GM12865 (cell line): ENCODE measurements at regions not wholly inside any gene's neighbourhood (a gene's known extent, or its start where the extent isn't known, plus 50 kb on each side); places are given as distances from the start of the nearest gene placed in this dataset.

Source experiments
- DNase-seq: peaks from one replicate; pipeline ENCODE4 v3.0.0; 2010; ENCODE audit warnings: low read depth
- H3K4me3 ChIP-seq: 2 replicates; pipeline ENCODE4 v1.5.1; 2011; ENCODE audit warnings: mild to moderate bottlenecking, low read depth, low read length, control low read depth
- CTCF ChIP-seq: IDR thresholded peaks from 2 replicates; pipeline ENCODE4 v1.5.1; 2011; ENCODE audit warnings: low read length, control low read depth, low read depth, inconsistent platforms; ENCODE audit not compliant: insufficient read depth; ENCODE audit errors: missing control alignments

GRCh38 chr4:140316799-140317198, 56.6 kb upstream of the SCOC start:
- H3K4me3 ChIP-seq, result no peak overlapping the region
- TF ChIP-seq CTCF, result no peak
- DNase-seq, result no peak

- TF ChIP-seq CTCF, result no peak
Observed at GRCh38 chr4:140315970-140316369, 57.5 kb upstream of the SCOC start.

DNA sequence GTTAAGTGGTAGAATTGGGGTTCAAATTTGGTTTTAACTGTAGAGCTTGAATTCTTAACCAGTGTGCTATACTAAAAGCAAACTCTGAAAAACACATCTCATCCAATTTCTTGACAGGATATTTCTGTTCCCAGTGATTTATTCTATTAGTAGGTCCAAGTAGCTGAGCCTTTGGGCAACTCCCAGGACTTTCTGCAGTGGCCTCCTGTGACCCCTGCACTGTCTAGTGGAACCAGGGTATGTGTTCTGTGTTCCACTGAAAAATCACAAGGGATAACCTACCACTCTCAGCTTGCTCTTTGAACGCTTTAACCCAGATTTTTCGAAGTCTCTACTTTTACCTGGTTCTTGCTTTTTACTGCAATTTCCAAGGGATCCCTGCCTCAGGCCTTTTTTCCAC, 58.0 kb upstream of the SCOC start:
- DNase-seq, result no peak
- no peak for TF ChIP-seq CTCF
- H3K4me3 ChIP-seq, result no peak overlapping the region

More at GRCh38 chr4:140315970-140316369, 57.5 kb upstream of the SCOC start:
- H3K4me3 ChIP-seq, result no peak overlapping the region
- DNase-seq, result no peak

DNA sequence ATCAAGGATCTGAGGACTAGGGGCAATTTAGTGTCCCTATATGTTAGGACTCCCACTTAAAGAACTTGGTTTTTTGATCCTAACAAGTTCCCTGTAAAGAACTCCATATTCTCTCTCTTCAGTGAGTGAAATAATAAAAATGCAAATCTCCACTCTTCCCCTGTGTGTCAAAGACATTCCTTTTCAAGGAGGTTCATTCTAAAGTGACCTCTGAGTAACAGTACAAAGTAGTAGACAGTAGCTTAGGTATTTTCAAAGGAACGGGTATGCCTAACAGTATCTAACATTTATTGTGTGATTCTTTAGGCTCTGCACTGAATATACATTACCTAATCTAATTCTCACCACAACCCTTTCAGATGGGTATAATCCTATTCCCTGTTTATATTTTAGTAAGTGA, 58.4 kb upstream of the SCOC start:
- no peak overlapping the region for H3K4me3 ChIP-seq
- DNase-seq, result no peak
- no peak for TF ChIP-seq CTCF

DNA sequence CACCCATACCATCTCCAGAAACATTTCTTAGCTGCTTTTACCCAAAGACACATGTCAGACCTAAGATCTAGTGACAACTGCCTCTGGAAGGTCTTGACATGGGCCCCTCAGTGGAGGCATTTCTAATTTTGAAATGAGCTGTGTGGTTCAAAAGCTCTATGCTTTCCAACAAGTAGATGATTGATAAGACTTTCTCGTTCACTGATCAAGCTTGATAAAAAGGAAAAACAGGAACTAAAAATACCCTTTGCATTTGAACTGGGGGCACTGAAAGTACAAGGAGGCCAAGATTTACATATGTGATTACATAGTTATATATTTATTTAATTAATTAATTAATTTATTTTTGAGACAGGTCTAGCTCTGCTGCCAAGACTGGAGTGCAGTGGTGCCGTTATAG, 61.3 kb upstream of the SCOC start:
- TF ChIP-seq CTCF, result no peak
- DNase-seq, result no peak
- H3K4me3 ChIP-seq, result no peak overlapping the region

DNA sequence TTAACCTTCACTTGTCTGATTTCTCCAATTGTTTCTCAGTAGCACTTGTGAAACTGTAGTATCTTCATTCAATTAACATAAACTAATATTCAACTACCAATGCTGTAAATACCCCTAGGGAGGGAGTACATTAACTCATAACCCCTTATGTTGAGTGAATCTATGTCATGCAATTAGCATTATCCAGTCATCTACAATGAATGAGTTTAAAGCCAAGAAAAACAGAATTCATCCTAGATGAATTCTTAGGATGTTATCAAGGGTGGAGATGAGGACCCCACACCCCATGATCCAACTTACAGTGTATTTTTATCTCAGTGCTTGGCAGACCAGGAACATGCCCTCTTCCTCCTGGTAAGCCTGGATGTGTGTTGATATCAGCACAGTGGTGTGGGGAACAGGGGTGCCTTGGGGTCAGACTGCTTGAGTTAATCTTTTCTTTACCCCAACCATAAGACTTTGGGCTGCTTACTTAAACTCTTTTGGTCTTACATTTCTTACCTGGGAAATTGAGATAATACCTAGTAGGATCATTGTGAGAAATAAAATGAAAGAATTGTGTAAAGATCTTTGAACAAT, 62.1 kb upstream of the SCOC start:
- H3K4me3 ChIP-seq, result no peak overlapping the region
- no peak for TF ChIP-seq CTCF
- DNase-seq, result no peak
